ENCODE measurements at regions not wholly inside any gene's neighbourhood (a gene's known extent, or its start where the extent isn't known, plus 50 kb on each side); places are given as distances from the start of the nearest gene placed in this dataset.
"Not testable (repeated sequence)": the region's sequence is repeated elsewhere in the genome, so short reads cannot be mapped to it uniquely, and the experiment has no call there.

DNA sequence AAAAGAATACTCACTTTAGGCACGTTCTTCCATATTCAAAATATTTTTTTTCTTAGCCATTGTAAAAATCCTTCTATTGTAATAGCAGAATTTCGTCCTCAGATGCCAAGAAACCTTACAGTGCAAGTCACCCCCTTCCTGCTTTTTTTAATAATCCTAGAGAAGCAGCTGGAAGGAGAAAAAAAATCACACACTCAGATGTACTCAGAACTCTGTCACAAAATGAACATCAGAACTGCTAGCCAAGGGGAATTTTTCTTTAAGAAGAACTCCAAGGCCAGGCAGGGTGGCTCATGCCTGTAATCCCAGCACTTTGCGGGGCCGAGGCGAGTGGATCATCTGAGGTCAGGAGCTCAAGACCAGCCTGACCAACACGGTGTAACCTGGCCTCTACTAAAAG lies 127.3 kb upstream of the SPATS2L start:
- no peak for DNase-seq

DNA sequence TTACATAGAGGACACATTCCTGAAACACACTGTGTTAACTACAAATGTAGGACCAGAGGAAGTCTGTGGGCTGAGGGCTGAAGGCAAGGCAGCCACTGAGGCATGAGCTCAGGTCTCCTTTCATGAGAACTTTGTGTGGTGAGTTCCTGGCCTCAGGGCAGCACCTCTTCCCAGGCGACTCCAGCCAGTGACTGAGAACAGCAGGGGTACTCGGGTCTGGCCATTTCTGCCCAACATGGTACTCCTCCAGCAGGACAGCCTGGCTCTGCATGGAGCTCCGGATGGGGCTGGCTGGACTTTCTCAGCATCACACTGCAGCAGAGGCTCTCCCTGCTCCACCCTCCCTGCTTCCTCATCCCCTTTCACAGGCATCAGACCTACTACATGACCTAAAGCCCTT lies 125.5 kb upstream of the SPATS2L start:
- no peak for DNase-seq

- no peak for DNase-seq
Measured at GRCh38 chr2:200181755-200182154, 124.7 kb upstream of the SPATS2L start.

DNA sequence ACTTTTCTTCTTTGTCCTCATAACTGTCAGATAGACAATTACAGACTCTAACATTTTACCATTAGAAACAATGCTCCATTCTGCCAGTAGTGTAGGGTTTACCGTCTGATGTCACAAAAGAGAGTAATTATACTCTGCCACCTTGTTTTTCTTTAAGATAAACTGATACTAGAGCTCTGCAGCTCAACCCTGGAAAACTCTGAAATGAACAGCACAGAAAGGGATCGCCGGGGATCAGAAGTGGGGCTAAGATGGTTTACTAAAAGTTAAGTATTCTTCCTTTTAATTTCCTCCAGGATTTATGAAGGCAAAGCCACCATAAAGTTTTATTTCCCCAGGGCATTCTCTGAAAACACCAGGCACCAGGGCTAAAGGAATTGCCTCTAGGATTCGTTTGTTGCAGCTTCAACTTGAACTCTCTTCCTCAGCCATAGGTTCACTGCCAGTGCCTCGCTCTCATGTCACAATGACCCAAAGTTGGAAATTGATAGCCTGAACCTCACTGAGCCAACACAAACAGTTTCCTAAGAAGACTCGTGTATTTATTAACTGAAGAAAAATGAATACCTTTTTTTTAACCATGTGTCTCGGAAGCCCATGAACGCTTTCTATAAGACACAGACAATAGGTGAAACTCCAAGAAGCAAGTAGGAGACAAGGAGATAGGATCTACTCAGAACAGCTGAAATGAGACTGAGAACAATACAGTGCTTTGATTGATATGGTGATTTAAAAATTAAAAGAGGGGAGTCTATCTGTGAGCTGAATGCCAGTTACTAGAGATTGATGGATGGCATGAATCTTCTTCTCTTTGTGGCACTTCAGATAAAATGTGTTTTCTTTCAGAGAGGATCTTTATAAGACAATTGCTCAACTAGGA lies 121.5 kb upstream of the SPATS2L start:
- DNase-seq: no peak

DNA sequence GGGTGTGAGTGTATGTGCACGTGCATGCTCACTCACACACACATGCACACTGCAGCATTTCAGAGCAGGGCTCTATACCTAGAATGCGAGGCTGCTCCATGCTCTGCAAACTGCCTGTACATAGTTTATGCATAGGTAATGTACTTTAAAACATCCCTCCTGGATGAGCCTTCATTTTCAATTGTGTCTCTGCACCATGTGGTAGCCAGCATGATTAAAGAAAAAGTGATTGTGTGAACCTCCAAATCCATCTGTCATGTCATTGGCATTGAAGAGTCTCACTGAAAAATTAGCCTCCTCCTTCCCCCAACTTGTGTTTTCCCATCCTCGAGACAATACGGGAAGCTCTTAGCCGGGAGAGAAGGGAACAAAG lies 120.9 kb upstream of the SPATS2L start:
- DNase-seq: no peak

DNA sequence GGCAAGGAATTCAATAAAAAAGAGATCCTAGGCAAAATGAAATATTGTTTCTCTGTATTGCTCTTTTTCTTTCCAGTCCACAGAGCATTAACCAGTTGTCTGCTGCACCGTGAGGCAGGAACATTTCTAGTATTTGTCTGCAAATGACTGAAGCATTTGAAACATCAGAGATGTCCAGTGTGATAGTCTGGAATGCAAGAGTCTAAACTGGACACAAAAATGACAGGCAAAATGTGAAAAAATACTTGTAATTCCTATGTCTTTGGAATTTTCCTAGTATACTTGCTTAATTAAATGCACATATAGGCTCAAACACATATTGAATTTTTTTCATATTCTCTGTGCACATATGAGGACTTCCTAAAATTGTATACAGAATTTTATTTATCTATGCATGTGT lies 120.5 kb upstream of the SPATS2L start:
- no peak for DNase-seq

DNA sequence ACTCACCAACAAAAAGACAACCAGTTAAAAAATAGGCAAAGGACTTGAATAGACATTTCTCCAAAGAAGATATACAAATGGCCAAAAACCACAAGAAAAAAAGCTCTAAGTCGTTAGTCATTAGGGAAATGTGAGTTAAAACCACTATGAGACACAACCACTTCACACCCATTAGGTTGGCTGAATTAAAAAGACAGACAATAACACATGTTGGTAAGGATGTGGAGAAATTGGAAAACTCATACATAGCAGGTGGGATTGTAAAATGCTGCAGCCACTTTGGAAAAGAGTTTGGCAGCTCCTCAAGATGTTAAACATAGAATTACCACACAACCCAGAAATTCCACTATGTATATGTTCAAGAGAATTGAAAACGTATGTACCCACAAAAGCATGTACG lies 117.6 kb upstream of the SPATS2L start:
- no peak for DNase-seq

DNA sequence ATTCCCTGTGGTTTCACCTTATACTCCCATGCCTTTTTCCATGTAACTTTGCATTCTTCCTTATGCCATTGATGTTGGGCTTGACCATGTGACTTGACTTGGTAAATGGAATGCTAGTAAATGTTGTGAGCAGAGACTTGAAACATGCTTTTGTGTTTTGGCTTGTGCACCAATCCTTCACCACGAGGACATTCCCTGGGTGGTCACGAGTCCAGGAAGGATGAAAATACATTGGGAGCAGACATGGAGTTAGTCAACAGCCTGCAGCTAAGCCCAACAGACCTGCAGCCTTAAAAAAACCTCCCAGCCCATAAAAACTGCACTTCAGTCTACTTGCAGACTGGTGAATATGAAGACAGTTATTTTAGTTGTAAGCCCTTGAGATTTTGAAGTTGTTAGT lies 116.5 kb upstream of the SPATS2L start:
- no peak for DNase-seq

GRCh38 chr2:200193331-200193730 lies 113.2 kb upstream of the SPATS2L start:
- DNase-seq: no peak

DNA sequence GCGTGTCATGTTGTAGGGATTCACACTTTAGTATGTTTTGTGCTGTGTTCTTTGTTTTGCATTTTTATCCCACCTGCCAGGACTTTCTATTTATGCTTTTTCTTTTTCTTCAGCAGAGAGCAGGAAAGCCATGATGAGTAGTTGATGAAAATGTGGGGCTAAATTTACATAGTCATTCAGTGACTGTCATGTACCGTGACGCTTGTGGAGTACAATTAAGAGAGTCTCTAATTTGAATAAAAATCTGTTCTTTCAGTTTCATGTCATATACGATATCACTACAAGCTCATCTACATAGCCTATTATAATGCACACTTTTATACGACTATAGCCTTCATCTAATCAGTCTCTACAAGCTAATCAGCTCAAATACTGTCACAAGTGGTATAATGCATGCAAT lies 112.7 kb upstream of the SPATS2L start:
- DNase-seq: no peak

DNA sequence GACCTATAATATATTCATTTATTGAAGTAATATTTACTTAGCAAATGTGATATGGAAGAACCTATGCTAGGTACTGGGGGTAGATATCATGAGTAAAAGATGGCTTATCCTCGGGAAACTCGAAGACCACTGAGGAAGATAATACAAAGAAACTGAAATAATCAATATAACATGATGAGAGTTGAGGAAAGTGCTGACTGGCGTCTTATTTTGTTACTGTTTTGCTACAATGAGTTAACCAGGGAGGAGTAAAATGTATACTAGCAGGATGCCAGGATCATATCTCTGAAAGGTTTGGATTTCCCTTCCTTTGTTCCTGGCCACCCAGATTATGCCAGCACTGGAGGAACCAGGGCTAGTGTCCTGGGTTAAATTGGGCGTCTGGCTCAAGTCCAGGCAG lies 111.7 kb upstream of the SPATS2L start:
- no peak for DNase-seq

- no peak for DNase-seq
Measured at GRCh38 chr2:200199005-200199404, 107.5 kb upstream of the SPATS2L start.

DNA sequence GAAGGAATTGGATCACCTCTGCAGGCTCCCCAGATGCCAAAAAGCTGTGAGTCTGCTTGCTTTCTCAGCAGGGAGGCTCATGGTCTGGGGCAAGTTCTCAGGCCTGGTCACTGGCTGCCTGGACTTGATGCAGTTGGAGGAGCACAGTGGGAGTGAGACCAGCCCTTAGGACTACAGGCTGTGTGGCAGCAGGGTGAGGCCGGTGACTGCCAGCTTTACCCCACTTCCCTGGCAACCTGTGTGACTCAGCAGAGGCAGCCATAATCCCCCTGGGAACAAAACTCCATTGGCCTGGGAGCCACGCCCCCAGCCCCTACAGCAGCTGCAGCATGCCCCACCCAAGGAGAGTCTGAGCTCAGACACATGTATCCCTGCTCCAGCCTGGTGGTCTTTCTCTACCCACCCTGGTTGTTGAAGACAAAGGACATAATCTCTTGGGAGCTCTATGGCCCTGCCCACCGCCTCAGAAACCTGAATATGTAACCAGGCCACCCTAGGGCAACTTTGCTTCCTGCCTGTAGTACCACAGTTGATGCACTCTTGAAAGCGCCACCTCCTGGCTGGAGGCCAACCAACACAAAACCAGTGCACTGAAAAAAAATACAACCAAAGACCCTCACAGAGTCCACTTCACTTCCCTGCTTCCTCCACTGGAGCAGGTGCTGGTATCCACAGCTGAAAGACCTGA lies 106.8 kb upstream of the SPATS2L start:
- DNase-seq: no peak

DNA sequence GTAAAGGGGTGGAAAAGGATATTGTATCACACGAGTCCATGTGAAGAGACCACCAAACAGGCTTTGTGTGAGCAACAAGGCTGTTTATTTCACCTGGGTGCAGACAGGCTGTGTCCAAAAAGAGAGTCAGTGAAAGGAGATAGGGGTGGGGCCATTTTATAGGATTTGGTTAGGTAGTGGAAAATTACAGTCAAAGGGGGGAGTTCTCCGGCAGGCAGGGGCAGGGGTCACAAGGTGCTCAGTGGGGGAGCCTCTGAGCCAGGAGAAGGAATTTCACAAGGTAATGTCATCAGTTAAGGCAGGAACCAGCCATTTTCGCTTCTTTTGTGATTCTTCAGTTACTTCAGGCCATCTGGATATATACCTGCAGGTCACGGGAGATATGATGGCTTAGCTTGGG lies 104.7 kb upstream of the SPATS2L start:
- DNase-seq: not testable (repeated sequence)

DNA sequence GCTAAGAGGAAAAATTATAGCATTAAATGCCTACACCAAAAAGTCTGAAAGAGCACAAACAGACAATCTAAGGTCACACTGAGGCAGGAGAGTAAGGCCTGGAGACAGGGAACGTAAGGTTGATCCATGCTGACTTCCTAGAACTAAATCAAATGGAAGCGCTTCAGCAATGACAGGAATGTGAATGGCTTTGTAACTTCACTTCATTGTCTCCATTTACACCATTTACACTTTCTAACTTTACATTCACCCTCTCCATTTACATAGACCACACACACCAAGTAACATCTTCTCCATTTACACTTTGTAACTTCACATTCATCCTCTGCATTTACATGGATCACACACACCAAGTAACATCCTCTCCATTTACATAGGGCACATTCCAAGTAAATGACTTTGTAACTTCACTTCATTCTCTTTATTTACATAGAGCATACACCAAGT lies 103.1 kb upstream of the SPATS2L start:
- DNase-seq: no peak

DNA sequence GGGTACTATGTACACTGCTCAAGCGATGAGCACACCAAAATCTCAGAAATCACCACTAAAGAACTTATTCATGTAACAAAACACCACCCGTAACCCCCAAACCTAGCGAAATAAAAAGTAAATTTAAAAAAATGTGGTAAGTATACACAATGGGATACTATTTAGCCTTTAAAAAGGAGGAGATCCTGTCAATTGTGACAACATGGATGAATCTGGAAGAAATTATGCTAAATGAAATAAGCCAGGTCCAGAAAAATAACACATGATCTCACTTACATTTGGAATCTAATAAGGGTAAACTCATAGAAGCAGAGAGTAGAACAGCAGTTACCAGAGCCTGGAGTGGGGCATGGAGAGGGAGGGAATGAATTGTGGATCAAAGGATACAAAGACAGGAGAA lies 98.5 kb upstream of the SPATS2L start:
- no peak for DNase-seq

GRCh38 chr2:200209030-200209429 lies 97.5 kb upstream of the SPATS2L start:
- DNase-seq: no peak

GRCh38 chr2:200211643-200212042 lies 94.8 kb upstream of the SPATS2L start:
- no peak for DNase-seq

DNA sequence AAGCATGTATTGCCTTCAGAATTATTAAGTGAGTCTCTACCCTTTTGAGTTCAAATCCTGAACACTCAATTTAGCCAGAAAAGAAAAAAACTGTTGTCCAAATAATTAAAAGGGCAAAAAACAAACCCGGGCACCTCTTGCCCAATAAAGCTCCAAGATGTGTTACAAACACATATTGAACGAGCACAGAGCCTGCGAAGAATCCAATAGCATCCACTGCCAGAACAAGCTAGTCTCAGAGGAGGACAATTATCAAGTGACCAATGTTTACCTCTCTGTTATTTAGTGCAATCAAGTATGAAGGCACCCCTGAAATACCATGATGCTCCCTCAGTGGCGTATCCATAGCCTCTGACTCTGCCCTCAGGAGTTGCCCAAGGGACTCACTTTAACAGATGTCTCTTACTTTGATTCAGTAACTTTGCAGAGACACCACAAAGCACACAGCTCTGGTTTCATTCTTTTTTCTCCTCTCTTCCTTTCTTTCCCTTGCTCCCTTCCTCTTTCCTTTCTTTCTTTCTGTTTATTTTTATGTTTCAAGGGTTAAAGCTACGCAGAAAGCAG lies 93.5 kb upstream of the SPATS2L start:
- DNase-seq: no peak

- no peak for DNase-seq
Measured at GRCh38 chr2:200216310-200216709, 90.2 kb upstream of the SPATS2L start.

- no peak for DNase-seq
Measured at GRCh38 chr2:200217320-200217719, 89.2 kb upstream of the SPATS2L start.

GRCh38 chr2:200218645-200219044 lies 87.8 kb upstream of the SPATS2L start:
- DNase-seq: no peak

GRCh38 chr2:200219309-200220113 lies 87.0 kb upstream of the SPATS2L start:
- no peak for DNase-seq
